ENCODE measurements at regions not wholly inside any gene's neighbourhood (a gene's known extent, or its start where the extent isn't known, plus 50 kb on each side); places are given as distances from the start of the nearest gene placed in this dataset.
"Not testable (repeated sequence)": the region's sequence is repeated elsewhere in the genome, so short reads cannot be mapped to it uniquely, and the experiment has no call there.

DNA sequence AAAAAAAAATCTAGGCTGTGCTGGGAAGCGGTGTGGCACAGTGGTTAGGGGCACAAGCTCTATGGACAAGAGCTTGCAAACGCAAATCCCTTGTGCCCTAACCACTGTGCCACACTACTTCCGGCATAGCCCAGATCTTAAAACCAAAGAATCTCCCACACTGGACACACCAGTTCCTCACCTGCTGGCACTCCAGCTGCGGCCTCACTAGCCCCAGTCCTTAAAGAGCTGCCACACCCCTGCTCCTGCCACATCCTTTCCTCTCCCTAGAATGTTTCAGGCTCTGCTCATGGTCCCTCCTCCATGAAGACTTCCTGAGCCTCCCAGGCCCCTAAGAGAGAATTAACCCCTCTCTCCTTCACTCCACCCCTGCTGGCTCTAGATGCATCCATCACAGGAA is 71.8 kb upstream of the SRSF6 start:
- DNase-seq (ENCODE audit: low spot score in 2 of 2): no peak
- H3K36me3 ChIP-seq: no peaks in the 10 kb centered on the region
- H3K4me1 ChIP-seq: peaks cover 5% of the 10 kb centered on the region
- H3K4me3 ChIP-seq: no peak overlapping the region
- H3K27me3 ChIP-seq: peaks cover 19% of the 10 kb centered on the region
- H3K9me3 ChIP-seq: no peaks in the 10 kb centered on the region
- WGBS: 93% methylated on average over 4 of the region's 4 CpGs
- TF ChIP-seq POLR2AphosphoS5 (IDR thresholded peaks at IDR 0.05) (no peak), EP300 (IDR thresholded peaks at IDR 0.05) (no peak), POLR2A (IDR thresholded peaks at IDR 0.05) (no peak)
- TF ChIP-seq, protein P1, sequence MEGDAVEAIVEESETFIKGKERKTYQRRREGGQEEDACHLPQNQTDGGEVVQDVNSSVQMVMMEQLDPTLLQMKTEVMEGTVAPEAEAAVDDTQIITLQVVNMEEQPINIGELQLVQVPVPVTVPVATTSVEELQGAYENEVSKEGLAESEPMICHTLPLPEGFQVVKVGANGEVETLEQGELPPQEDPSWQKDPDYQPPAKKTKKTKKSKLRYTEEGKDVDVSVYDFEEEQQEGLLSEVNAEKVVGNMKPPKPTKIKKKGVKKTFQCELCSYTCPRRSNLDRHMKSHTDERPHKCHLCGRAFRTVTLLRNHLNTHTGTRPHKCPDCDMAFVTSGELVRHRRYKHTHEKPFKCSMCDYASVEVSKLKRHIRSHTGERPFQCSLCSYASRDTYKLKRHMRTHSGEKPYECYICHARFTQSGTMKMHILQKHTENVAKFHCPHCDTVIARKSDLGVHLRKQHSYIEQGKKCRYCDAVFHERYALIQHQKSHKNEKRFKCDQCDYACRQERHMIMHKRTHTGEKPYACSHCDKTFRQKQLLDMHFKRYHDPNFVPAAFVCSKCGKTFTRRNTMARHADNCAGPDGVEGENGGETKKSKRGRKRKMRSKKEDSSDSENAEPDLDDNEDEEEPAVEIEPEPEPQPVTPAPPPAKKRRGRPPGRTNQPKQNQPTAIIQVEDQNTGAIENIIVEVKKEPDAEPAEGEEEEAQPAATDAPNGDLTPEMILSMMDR (IDR thresholded peaks at IDR 0.05): no peak
- H3K27ac ChIP-seq: no peak overlapping the region

DNA sequence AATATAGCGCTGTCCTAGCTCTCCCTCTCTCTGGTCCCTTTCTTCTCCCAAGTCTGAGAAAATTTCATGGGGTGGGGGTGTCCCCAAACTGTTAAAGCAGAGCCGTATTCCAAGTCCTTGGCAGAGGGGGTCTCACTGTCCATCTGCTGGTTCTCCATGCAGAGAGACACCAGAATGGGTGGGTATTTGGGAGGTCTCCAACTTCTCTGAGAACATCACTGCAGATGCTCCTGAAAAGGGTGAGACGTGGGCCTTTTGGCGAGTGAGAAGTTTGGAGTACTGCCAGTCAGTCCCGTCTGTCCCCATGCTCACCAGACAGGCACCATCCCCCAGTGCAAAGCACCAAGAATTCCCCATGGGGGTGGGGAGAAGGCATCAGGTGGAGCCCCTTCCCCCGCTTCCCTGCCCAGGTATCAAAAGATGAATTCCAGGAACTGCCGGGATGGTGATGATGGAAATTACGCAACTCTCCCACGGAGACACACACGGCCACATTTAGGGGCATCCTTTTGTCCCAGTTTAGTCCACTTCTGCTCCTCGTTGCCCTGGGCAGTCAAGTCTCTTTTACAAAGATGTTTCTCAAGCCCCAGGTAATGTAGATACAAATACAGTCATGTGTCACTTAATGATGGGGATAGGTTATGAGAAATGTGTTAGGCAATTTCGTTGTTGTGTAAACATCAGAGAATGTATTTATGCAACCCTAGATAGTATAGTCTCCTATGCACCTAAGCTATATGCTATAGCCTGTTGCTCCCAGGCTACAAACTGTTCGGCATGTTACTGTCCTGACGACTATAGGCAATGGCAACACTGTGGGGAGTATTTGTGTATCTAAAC is 73.4 kb upstream of the SRSF6 start:
- WGBS: 57% methylated on average over 14 of the region's 14 CpGs
- TF ChIP-seq POLR2AphosphoS5 (IDR thresholded peaks at IDR 0.05): no peak
- TF ChIP-seq, protein P1 (IDR thresholded peaks at IDR 0.05): no peak
- no peak for TF ChIP-seq EP300 (IDR thresholded peaks at IDR 0.05)
- no peak for TF ChIP-seq POLR2A (IDR thresholded peaks at IDR 0.05)
- DNase-seq (ENCODE audit: low spot score in 2 of 2): no peak
- Histone ChIP-seq H3K27ac (no peak overlapping the region), H3K4me1 (peaks cover 5% of the 10 kb centered on the region), H3K27me3 (peaks cover 15% of the 10 kb centered on the region), H3K4me3 (no peak overlapping the region), H3K36me3 (no peaks in the 10 kb centered on the region), H3K9me3 (no peaks in the 10 kb centered on the region)

DNA sequence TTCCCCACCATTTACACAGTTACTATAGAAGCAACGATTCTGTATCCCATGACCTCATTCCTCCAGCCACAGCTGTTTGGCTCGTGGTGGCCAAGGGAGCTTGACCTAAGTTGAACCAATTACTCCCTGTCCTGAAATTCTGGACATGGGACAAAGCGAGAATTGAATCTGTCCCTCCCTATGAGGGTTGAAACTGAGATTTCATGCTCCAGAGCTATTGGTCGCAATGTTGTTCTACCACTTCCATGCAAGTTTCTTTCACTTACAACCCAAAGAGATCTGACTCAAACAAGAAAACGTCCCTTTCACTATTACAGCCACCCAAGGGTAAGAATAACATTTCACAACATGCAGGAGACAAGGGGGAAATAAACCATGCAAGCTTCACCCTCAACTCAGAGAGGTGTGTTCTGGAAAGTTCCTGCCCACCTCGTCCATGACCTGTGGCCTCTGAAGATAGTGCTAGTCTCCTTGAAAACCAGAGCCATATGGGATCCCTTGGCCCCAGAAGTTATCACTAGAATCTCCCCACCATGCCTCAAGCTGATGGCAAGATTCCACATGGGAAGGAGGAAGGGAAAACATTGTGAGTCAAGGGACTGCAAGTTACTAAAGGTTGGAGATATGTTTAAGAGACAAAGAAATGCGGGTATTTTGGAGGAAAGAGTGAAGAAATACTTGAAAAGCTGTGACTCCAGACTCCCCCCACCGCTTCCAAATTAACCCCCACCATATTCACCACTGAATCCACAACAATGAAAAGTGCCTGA is 74.5 kb upstream of the SRSF6 start:
- H3K9me3 ChIP-seq: no peaks in the 10 kb centered on the region
- TF ChIP-seq, protein P1 (IDR thresholded peaks at IDR 0.05): no peak
- no peak for TF ChIP-seq EP300 (IDR thresholded peaks at IDR 0.05)
- no peak for TF ChIP-seq POLR2AphosphoS5 (IDR thresholded peaks at IDR 0.05)
- no peak for TF ChIP-seq POLR2A (IDR thresholded peaks at IDR 0.05)
- no peaks in the 10 kb centered on the region for H3K4me1 ChIP-seq
- 63% methylated on average over 8 of the region's 8 CpGs for WGBS
- H3K27ac ChIP-seq: no peak overlapping the region
- H3K27me3 ChIP-seq: peaks cover 15% of the 10 kb centered on the region
- no peak for DNase-seq (ENCODE audit: low spot score in 2 of 2)
- no peak overlapping the region for H3K4me3 ChIP-seq
- H3K36me3 ChIP-seq: no peaks in the 10 kb centered on the region

DNA sequence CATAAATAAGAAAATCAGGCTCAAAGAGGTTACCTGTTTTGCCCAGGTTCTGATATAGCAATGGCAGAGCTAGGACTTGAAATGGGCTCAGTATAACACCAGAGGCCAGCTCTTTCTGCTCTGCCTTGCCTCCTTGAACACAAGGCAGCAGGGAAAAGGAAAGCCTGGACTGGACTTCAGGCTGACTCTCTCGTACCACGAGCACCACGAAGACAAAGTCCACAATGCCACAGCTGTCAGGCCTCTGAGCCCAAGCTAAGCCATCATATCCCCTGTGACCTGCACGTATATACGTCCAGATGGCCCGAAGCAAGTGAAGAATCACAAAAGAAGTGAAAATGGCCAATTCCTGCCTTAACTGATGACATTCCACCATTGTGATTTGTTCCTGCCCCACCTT is 75.6 kb upstream of the SRSF6 start:
- not testable (repeated sequence) for H3K4me1 ChIP-seq; H3K27ac ChIP-seq; H3K36me3 ChIP-seq; H3K4me3 ChIP-seq; DNase-seq (ENCODE audit: low spot score in 2 of 2); H3K9me3 ChIP-seq
- 87% methylated on average over 6 of the region's 6 CpGs for WGBS
- H3K27me3 ChIP-seq: peaks cover 15% of the 10 kb centered on the region

DNA sequence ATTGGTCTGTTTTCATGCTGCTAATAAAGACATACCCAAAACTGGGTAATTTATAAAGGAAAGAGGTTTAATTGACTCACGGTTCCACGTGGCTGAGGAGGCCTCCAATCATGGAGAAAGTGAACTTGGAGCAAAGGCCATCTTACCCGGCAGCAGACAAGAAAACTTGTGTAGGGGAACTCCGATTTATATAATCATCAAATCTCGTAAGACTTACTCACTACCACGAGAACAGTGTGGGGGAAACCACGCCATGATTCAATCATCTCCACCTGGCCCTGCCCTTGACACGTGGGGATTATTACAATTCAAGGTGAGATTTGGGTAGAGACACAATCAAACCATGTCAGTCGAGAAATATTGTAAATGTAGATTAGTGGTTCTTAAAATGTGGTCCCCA is 76.2 kb upstream of the SRSF6 start:
- not testable (repeated sequence) for H3K4me1 ChIP-seq; H3K4me3 ChIP-seq; DNase-seq (ENCODE audit: low spot score in 2 of 2); H3K27ac ChIP-seq; H3K9me3 ChIP-seq; H3K36me3 ChIP-seq
- H3K27me3 ChIP-seq: peaks cover 18% of the 10 kb centered on the region
- 73% methylated on average over 9 of the region's 9 CpGs for WGBS

DNA sequence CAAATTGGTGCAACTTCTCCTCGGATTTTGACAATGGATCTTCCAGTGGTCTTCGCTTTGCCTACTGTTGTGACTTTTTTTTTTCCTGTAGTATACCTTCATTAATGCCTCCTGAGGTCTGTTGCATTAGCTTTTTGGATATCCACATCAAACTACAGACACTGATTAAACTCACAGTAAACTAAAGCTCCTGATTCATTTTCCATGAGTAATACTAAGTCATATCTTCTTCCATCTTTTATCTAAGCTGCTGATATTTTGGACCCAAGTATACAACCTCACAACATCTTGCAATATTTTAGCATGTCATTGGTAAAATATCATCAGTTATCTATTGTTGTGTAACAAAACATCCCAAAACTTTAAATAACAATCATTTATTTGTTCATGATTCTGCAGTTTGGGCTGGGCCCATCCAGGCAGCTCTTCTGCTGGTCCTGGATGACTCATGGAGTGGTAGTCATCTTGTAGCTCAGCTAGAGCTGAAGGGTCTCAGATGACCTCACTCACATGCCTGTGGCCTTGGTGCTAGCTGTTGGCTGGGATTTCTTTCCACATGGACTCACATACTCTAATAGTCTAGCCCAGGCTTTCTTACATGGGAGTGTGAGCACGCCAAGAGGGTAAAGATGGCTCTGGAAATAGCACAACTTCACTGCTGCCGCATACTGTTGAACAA is 78.3 kb upstream of the SRSF6 start:
- H3K27ac ChIP-seq: no peak overlapping the region
- TF ChIP-seq, protein P1 (IDR thresholded peaks at IDR 0.05): no peak
- TF ChIP-seq POLR2AphosphoS5 (IDR thresholded peaks at IDR 0.05) (no peak), POLR2A (IDR thresholded peaks at IDR 0.05) (no peak), EP300 (IDR thresholded peaks at IDR 0.05) (no peak)
- DNase-seq (ENCODE audit: low spot score in 2 of 2): no peak
- no peaks in the 10 kb centered on the region for H3K36me3 ChIP-seq
- H3K27me3 ChIP-seq: peaks cover 15% of the 10 kb centered on the region
- H3K4me3 ChIP-seq: no peak overlapping the region
- WGBS: 79% methylated on average over 4 of the region's 4 CpGs
- H3K9me3 ChIP-seq: no peaks in the 10 kb centered on the region
- H3K4me1 ChIP-seq: no peaks in the 10 kb centered on the region
